Neural cell (in vitro differentiated cells): ENCODE measurements at regions not wholly inside any gene's neighbourhood (a gene's known extent, or its start where the extent isn't known, plus 50 kb on each side); places are given as distances from the start of the nearest gene placed in this dataset.

Experiments
- H2AFZ ChIP-seq: fragments of 200-600, 300-800 bp; sonication (generic), shearing (Covaris generic); 2 replicates; pipeline ENCODE4 v1.6.0; 2014; ENCODE audit warnings: low read depth, mild to moderate bottlenecking, antibody characterized with exemption, low read length, moderate library complexity
- H3F3A ChIP-seq: fragments of 200-600 bp; shearing (Covaris generic); 2 replicates; pipeline ENCODE4 v1.6.1; 2016; ENCODE audit warnings: mild to moderate bottlenecking, moderate library complexity, mixed read lengths, antibody characterized with exemption, low read length; ENCODE audit not compliant: insufficient read depth, poor library complexity, severe bottlenecking
- H3K27ac ChIP-seq: fragments of 200-600, 300-800 bp; sonication (generic), shearing (Covaris generic); 2 replicates; pipeline ENCODE4 v1.5.1; 2014; ENCODE audit warnings: mild to moderate bottlenecking, low read length, moderate library complexity
- H3K27me3 ChIP-seq: fragments of 300-800, 200-600 bp; sonication (generic), shearing (Covaris generic); 2 replicates; pipeline ENCODE4 v1.6.0; 2014; ENCODE audit warnings: mild to moderate bottlenecking, low read depth, low read length, moderate library complexity; ENCODE audit not compliant: insufficient read depth
- H3K36me3 ChIP-seq: fragments of 300-800, 200-600 bp; sonication (generic), shearing (Covaris generic); 2 replicates; pipeline ENCODE4 v1.5.1; 2014; ENCODE audit warnings: mild to moderate bottlenecking, antibody characterized with exemption, low read length, moderate library complexity; ENCODE audit not compliant: insufficient read depth
- H3K4me2 ChIP-seq: fragments of 300-800, 200-600 bp; sonication (generic), shearing (Covaris generic); 2 replicates; pipeline ENCODE4 v1.6.0; 2014; ENCODE audit warnings: mild to moderate bottlenecking, low read length
- H3K4me3 ChIP-seq: fragments of 300-800, 200-600 bp; sonication (generic), shearing (Covaris generic); 2 replicates; pipeline ENCODE4 v1.5.1; 2014; ENCODE audit warnings: mild to moderate bottlenecking, low read length, moderate library complexity
- H3K79me2 ChIP-seq: fragments of 200-600 bp; shearing (Covaris generic); replicated peaks from 2 replicates; pipeline ENCODE4 v1.6.0; 2014; ENCODE audit warnings: mild to moderate bottlenecking, low read length, moderate library complexity; ENCODE audit not compliant: insufficient read depth
- H3K9ac ChIP-seq: fragments of 300-800, 200-600 bp; sonication (generic), shearing (Covaris generic); 2 replicates; pipeline ENCODE4 v1.6.1; 2016; ENCODE audit warnings: mild to moderate bottlenecking, low read length, mixed read lengths
- H3K9me2 ChIP-seq: fragments of 200-600 bp; shearing (Covaris generic); 2 replicates; pipeline ENCODE4 v1.6.1; 2016; ENCODE audit warnings: mild to moderate bottlenecking, low read length, mixed read lengths; ENCODE audit not compliant: insufficient read depth
- H3K9me3 ChIP-seq: fragments of 200-600, 300-800 bp; sonication (generic), shearing (Covaris generic); 2 replicates; pipeline ENCODE4 v1.6.1; 2016; ENCODE audit warnings: mild to moderate bottlenecking, mixed run types, low read length, moderate library complexity, mixed read lengths
- H4K20me1 ChIP-seq: fragments of 200-600 bp; shearing (Covaris generic); 2 replicates; pipeline ENCODE4 v1.6.1; 2016; ENCODE audit warnings: mild to moderate bottlenecking, mixed run types; ENCODE audit not compliant: insufficient read depth
- CTCF ChIP-seq: fragments of 450-650 bp; IDR thresholded peaks from 2 replicates; pipeline ENCODE4 v1.5.1; 2014; ENCODE audit warnings: antibody characterized with exemption, mild to moderate bottlenecking, moderate library complexity; ENCODE audit not compliant: poor library complexity, severe bottlenecking
- EP300 ChIP-seq: fragments of 450-650 bp; conservative IDR thresholded peaks from 2 replicates; pipeline ENCODE4 v1.6.1; 2014; ENCODE audit warnings: antibody characterized with exemption, mild to moderate bottlenecking, moderate library complexity; ENCODE audit not compliant: poor library complexity, severe bottlenecking
- EZH2 ChIP-seq: fragments of 200-600, 300-800 bp; shearing (Covaris generic), sonication (generic); IDR thresholded peaks from 2 replicates; pipeline ENCODE4 v1.6.1; 2014; ENCODE audit warnings: antibody characterized with exemption, low read length, borderline replicate concordance, mild to moderate bottlenecking; ENCODE audit not compliant: insufficient read depth, poor library complexity, severe bottlenecking
- MXI1 ChIP-seq: fragments of 450-650 bp; conservative IDR thresholded peaks from 2 replicates; pipeline ENCODE4 v1.6.1; 2014; ENCODE audit warnings: antibody characterized with exemption, mild to moderate bottlenecking; ENCODE audit not compliant: poor library complexity, severe bottlenecking
- POLR2AphosphoS5 ChIP-seq: IDR thresholded peaks from 2 replicates; pipeline ENCODE4 v1.6.1; 2012
- RAD21 ChIP-seq: fragments of 450-650 bp; conservative IDR thresholded peaks from 2 replicates; pipeline ENCODE4 v1.6.1; 2014; ENCODE audit warnings: antibody characterized with exemption, mild to moderate bottlenecking, moderate library complexity
- REST ChIP-seq: IDR thresholded peaks from 2 replicates; pipeline ENCODE4 v1.6.1; 2012; ENCODE audit warnings: borderline replicate concordance
- SMC3 ChIP-seq: fragments of 450-650 bp; conservative IDR thresholded peaks from 2 replicates; pipeline ENCODE4 v1.6.1; 2014; ENCODE audit warnings: antibody characterized with exemption, mild to moderate bottlenecking, moderate library complexity; ENCODE audit not compliant: poor library complexity
- TAF1 ChIP-seq: IDR thresholded peaks from 2 replicates; pipeline ENCODE4 v1.6.1; 2012; ENCODE audit warnings: low read depth

GRCh38 chr10:62561151-62561550 lies 187.0 kb downstream of the ZNF365 start:
- H3K9ac ChIP-seq: no peak overlapping the region
- H3K36me3 ChIP-seq: no peaks in the 10 kb centered on the region

GRCh38 chr10:62562101-62562500 lies 187.9 kb downstream of the ZNF365 start:
- Histone ChIP-seq H4K20me1 (no peaks in the 10 kb centered on the region), H3K9ac (no peak overlapping the region), H3K9me3 (no peaks in the 10 kb centered on the region), H2AFZ (no peak overlapping the region), H3K4me3 (no peak overlapping the region), H3K27me3 (no peaks in the 10 kb centered on the region), H3K27ac (no peak overlapping the region), H3K36me3 (no peaks in the 10 kb centered on the region), H3K79me2 (no peaks in the 10 kb centered on the region), H3K9me2 (no peaks in the 10 kb centered on the region), H3F3A (no peaks in the 10 kb centered on the region), H3K4me2 (no peak overlapping the region)
- TF ChIP-seq RAD21: no peak
- no peak for TF ChIP-seq TAF1
- TF ChIP-seq EP300: no peak
- TF ChIP-seq EZH2: no peak
- TF ChIP-seq SMC3: no peak
- TF ChIP-seq MXI1: no peak
- no peak for TF ChIP-seq POLR2AphosphoS5
- no peak for TF ChIP-seq REST

More at GRCh38 chr10:62561151-62561550, 187.0 kb downstream of the ZNF365 start:
- no peak overlapping the region for H3K4me2 ChIP-seq
- H3K4me3 ChIP-seq: no peak overlapping the region
- H3F3A ChIP-seq: no peaks in the 10 kb centered on the region
- no peaks in the 10 kb centered on the region for H3K9me2 ChIP-seq
- H3K9me3 ChIP-seq: no peaks in the 10 kb centered on the region
- H3K27me3 ChIP-seq: no peaks in the 10 kb centered on the region
- TF ChIP-seq TAF1 (no peak), EP300 (no peak), SMC3 (no peak), REST (no peak), MXI1 (no peak), EZH2 (no peak), CTCF (no peak), POLR2AphosphoS5 (no peak), RAD21 (no peak)
- H2AFZ ChIP-seq: no peak overlapping the region
- no peaks in the 10 kb centered on the region for H4K20me1 ChIP-seq
- no peaks in the 10 kb centered on the region for H3K79me2 ChIP-seq
- H3K27ac ChIP-seq: no peak overlapping the region
